T-helper 2 cell treated with Interferon-gamma antibody and Interleukin-4, amounts not matched to agents 100 ng/mL and 5 ng/mL, for 36 hours (primary cell): ENCODE measurements at regions not wholly inside any gene's neighbourhood (a gene's known extent, or its start where the extent isn't known, plus 50 kb on each side); places are given as distances from the start of the nearest gene placed in this dataset.

ENCODE experiments used
- intact Hi-C: fragments of 100-400 bp; cut with micrococcal nuclease; formaldehyde crosslinking; loops from one replicate; pipeline ENCODE4 v1.15.1; 2023

DNA sequence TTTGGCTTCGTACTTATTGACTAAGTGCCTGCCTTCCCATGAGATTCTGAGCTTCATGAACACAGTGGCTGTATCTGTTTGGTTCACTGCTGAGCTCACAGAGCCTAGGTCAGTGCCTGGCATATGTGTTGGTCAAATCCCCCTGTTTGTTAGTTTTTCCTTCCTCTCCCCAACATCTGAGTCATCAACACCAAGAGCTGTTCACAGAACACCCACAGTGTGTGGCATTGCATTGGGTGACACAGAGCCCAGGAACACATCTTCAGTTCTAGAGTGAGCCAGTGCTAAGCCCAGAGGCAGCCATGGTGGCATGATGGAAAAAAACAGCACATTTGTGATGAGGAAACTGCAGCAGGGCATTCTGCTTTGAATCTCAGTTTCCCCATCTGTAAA is 294.6 kb downstream of the SEC61B start:
- intact Hi-C loops: no loop called here

GRCh38 chr9:99523838-99524237 is 297.8 kb upstream of the NR4A3 start:
- intact Hi-C loops: no loop called here

GRCh38 chr9:99531313-99531712 is 290.4 kb upstream of the NR4A3 start:
- intact Hi-C loops: no loop called here

GRCh38 chr9:99533421-99533820 is 288.3 kb upstream of the NR4A3 start:
- intact Hi-C loops: no loop called here

DNA sequence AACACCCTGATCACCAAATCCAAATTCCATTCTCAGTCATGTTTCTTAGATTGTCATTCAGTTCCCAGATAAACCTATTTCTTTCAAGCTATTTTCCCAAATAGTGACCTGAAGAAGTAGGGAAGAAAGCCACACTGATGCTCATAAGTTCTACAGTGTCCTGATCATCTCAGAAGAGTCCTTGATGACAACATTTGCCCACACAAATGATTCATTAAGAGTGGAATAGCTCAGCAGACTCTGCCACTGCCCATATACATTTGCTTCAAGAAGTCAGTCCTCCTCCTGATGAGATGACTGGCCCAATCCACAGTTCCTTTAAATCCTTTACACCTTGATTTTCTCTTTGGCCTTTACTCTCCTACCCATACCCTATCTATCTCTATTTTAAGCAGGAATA is 283.7 kb upstream of the NR4A3 start:
- intact Hi-C loops: no loop called here

- intact Hi-C loops: no loop called here
These were observed 277.2 kb upstream of the NR4A3 start for GRCh38 chr9:99544526-99544925.

- intact Hi-C loops: no loop called here
These were observed 272.2 kb upstream of the NR4A3 start for GRCh38 chr9:99549441-99549840.

DNA sequence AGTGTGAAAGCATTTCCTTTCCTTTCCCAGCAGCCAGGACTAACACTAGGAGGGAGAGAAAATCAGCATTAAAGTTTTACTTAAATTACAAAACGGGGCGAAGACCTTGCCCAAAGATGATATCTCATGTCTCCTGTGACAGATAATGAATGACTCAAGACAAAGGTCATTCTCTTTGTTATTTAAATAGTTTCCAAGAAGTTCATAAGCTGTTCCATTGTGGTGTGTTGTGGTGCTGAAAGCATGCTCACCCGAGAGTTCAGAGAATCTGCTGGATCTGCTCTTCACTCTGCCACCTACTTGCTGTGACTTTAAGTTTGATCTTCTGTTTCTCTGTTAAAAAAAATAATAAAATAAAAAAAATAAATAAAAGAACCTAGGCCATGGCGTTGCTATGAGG is 265.9 kb upstream of the NR4A3 start:
- intact Hi-C loops: no loop called here

DNA sequence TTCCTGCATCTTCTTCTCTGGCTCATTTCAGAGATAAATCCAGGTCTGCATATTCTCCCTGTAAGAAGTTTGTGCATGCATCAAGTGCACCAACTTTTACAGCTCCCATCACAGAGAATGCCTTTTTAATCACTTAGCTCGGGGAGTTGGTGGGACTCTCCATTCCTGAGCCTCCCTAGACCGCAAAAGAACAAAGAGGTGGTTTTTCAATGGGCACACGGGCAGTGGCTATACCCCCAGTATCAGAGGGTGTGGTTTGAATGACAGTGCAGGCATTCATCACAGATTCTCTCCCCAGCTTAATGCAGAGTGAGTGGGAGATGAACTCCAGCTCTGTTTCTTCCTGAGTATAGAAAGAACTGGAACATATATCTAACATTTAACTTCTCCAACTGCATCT is 264.7 kb upstream of the NR4A3 start:
- intact Hi-C loops: no loop called here

- intact Hi-C loops: no loop called here
These were observed 263.9 kb upstream of the NR4A3 start for GRCh38 chr9:99557816-99558215.

- intact Hi-C loops: no loop called here
These were observed 261.9 kb upstream of the NR4A3 start for GRCh38 chr9:99559776-99560175.

GRCh38 chr9:99560561-99560960 is 261.1 kb upstream of the NR4A3 start:
- intact Hi-C loops: no loop called here

GRCh38 chr9:99561509-99561917 is 260.2 kb upstream of the NR4A3 start:
- intact Hi-C loops: no loop called here

- intact Hi-C loops: no loop called here
These were observed 259.6 kb upstream of the NR4A3 start for GRCh38 chr9:99561961-99562565.

GRCh38 chr9:99563364-99563763 is 258.3 kb upstream of the NR4A3 start:
- intact Hi-C loops: no loop called here

DNA sequence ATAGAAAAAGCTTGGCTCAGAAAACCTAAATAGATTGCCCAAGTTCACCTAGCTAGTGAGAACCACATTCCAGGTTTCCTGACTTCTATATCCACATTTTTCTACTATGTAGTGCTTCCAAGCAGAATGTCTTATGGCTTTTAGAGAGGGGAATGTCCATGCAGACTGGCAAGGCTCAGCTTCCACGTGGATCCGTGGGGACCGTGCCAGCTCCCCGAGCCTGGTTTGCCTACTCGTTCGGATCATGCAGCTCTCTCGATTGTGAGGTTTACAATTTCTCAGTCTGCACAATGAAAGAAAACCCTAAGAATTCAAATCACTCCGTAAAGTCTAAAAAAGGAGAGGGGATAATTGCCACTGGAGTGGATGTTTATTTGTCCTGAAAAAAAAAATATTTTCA is 256.5 kb upstream of the NR4A3 start:
- intact Hi-C loops: no loop called here

DNA sequence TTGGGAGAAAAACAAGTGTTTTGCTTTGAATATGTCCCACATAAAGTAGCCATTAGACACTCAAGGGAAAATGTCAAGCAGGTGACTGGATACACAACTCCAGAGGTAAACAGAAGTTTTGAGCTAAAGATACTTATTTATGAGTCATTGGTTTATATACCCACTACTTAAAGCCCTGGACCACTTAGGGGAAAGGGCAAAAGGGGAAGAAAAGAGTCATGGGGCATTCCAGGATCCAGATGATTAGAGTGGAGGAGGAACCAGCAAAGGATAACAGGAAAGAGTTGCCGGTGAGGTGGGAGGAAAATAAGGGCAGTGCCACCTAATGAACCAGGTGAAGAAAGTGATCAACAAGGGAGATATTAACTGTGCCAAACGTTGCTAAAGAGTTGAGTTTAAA is 254.2 kb upstream of the NR4A3 start:
- intact Hi-C loops: no loop called here

DNA sequence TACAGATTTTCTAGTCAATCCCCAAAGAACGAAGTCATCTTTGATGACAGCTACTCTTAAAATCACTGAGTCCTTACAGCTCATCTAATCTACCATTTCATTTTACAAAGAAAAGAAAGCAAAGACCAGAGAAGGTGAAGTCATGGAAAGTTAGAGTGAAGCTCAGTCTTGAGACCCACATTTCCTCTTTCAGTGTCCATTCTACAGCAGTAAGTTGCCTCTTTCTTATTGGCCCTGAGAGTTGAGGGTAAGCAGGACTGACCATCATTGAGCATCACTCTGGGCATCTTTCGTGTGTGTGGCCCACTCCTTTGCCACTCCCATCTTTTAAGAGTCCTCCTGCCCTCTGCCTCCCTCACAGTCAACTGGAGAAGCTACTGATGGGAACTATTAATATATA is 251.8 kb upstream of the NR4A3 start:
- intact Hi-C loops: no loop called here

- intact Hi-C loops: no loop called here
These were observed 249.1 kb upstream of the NR4A3 start for GRCh38 chr9:99572567-99572966.

- intact Hi-C loops: no loop called here
These were observed 248.6 kb upstream of the NR4A3 start for GRCh38 chr9:99573085-99573484.

GRCh38 chr9:99573886-99574285 is 247.8 kb upstream of the NR4A3 start:
- intact Hi-C loops: no loop called here

- intact Hi-C loops: no loop called here
These were observed 245.7 kb upstream of the NR4A3 start for GRCh38 chr9:99576002-99576401.

GRCh38 chr9:99576876-99577275 is 244.8 kb upstream of the NR4A3 start:
- intact Hi-C loops: no loop called here

GRCh38 chr9:99577351-99577750 is 244.3 kb upstream of the NR4A3 start:
- intact Hi-C loops: no loop called here
